Dendritic cell treated with granulocyte-macrophage colony-stimulating factor and Interleukin-4, amounts not matched to agents 40 ng/mL and 50 ng/mL, for 4 days (primary cell): ENCODE measurements at regions not wholly inside any gene's neighbourhood (a gene's known extent, or its start where the extent isn't known, plus 50 kb on each side); places are given as distances from the start of the nearest gene placed in this dataset.

Source experiments
- H3K27ac Mint-ChIP-seq: one replicate; pipeline ENCODE4 v1.8.0; 2022; ENCODE audit warnings: mild to moderate bottlenecking, mixed read lengths
- H3K27me3 Mint-ChIP-seq: one replicate; pipeline ENCODE4 v1.8.0; 2022; ENCODE audit warnings: mild to moderate bottlenecking, mixed read lengths
- H3K36me3 Mint-ChIP-seq: one replicate; pipeline ENCODE4 v1.8.0; 2022; ENCODE audit warnings: low read depth, mixed read lengths
- H3K4me1 Mint-ChIP-seq: one replicate; pipeline ENCODE4 v1.8.0; 2022; ENCODE audit warnings: low read depth, mixed read lengths
- H3K4me3 Mint-ChIP-seq: one replicate; pipeline ENCODE4 v1.8.0; 2022; ENCODE audit warnings: mild to moderate bottlenecking, moderate library complexity, mixed read lengths
- H3K9me3 Mint-ChIP-seq: one replicate; pipeline ENCODE4 v1.8.0; 2022; ENCODE audit warnings: mixed read lengths
- intact Hi-C: fragments of 100-400 bp; cut with micrococcal nuclease; formaldehyde crosslinking; loops from one replicate; pipeline ENCODE4 v1.15.0; 2022

- peaks cover 28% of the 10 kb centered on the region for H3K27me3 Mint-ChIP-seq
- no peak overlapping the region for H3K27ac Mint-ChIP-seq
- no peaks in the 10 kb centered on the region for H3K36me3 Mint-ChIP-seq
- no peaks in the 10 kb centered on the region for H3K4me1 Mint-ChIP-seq
- H3K4me3 Mint-ChIP-seq, result no peak overlapping the region
- H3K9me3 Mint-ChIP-seq, result no peaks in the 10 kb centered on the region
- intact Hi-C loops, result no loop called here
Measured at GRCh38 chr13:111537843-111538499, 217.5 kb downstream of the TEX29 start.

DNA sequence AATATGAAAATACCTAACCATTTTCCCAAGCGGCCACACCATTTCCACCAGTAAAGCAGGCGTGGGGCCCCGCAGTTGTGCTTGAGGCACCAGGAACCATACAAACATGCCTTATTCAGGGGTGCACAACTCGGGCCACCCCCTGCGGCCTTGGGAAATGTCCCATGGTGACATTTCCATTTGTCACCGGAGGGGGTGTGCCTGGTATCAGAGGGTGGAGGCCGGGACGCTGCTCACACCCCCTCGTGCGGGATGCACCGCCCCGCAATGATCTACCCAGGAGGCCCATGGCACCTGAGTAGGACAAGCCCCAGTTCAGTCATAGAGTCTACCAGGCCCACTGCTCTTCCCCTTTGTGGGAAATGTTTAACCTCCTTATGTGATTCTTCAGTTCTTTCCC lies 218.8 kb downstream of the TEX29 start:
- Mint-ChIP-seq H3K27me3 (peaks cover 19% of the 10 kb centered on the region), H3K4me3 (no peak overlapping the region), H3K27ac (no peak overlapping the region), H3K36me3 (no peaks in the 10 kb centered on the region), H3K9me3 (no peaks in the 10 kb centered on the region), H3K4me1 (no peaks in the 10 kb centered on the region)
- intact Hi-C loops, result no loop called here

- Mint-ChIP-seq H3K4me3 (no peak overlapping the region), H3K36me3 (no peaks in the 10 kb centered on the region), H3K27me3 (peaks cover 15% of the 10 kb centered on the region), H3K9me3 (no peaks in the 10 kb centered on the region), H3K4me1 (no peaks in the 10 kb centered on the region), H3K27ac (no peak overlapping the region)
- intact Hi-C loops, result no loop called here
Measured at GRCh38 chr13:111539791-111540446, 219.5 kb downstream of the TEX29 start.

DNA sequence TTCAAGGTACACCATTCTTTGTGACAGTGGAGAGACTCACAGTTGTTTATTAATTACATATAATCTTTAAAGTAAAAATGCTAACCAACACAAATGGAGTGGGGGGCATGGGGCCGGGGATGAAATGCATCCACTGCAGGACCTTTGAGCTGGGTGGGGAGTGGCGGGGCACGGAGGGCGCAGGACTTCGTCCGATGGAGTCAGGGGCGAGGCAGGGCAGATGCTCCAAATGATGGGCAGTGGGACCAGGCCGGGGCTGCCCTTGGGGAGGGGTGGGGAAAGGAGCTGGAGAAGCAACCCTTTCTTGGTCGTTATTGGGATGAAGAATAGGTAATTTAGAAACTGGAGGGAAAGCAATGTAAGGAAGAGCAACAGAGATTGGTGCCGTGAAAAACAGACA lies 220.0 kb downstream of the TEX29 start:
- Mint-ChIP-seq H3K27me3 (peaks cover 9% of the 10 kb centered on the region), H3K36me3 (no peaks in the 10 kb centered on the region), H3K4me1 (no peaks in the 10 kb centered on the region), H3K4me3 (no peak overlapping the region), H3K27ac (no peak overlapping the region), H3K9me3 (peaks cover under 1% of the 10 kb centered on the region)
- intact Hi-C loops, result no loop called here

DNA sequence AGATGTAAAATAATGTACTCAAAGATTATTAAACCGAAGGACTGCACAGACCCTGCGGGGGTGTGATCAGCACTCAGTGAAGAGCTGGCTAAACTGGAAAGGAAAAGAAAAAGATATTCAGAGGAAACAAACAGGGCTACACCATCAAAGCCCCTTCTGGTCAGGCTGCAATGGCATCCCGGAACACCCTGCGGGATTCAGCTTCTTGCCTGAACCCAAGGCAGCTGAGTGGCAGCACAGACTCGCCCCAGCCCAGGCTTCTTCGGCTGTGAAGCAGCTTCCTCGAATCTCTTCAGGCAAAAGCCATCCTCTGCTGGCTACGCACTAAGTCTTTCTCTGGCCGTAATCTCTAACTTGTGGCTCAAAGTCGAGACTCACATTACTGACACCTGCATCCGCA lies 220.9 kb downstream of the TEX29 start:
- peaks cover 10% of the 10 kb centered on the region for H3K9me3 Mint-ChIP-seq
- H3K27me3 Mint-ChIP-seq, result peaks cover 5% of the 10 kb centered on the region
- intact Hi-C loops, result no loop called here

DNA sequence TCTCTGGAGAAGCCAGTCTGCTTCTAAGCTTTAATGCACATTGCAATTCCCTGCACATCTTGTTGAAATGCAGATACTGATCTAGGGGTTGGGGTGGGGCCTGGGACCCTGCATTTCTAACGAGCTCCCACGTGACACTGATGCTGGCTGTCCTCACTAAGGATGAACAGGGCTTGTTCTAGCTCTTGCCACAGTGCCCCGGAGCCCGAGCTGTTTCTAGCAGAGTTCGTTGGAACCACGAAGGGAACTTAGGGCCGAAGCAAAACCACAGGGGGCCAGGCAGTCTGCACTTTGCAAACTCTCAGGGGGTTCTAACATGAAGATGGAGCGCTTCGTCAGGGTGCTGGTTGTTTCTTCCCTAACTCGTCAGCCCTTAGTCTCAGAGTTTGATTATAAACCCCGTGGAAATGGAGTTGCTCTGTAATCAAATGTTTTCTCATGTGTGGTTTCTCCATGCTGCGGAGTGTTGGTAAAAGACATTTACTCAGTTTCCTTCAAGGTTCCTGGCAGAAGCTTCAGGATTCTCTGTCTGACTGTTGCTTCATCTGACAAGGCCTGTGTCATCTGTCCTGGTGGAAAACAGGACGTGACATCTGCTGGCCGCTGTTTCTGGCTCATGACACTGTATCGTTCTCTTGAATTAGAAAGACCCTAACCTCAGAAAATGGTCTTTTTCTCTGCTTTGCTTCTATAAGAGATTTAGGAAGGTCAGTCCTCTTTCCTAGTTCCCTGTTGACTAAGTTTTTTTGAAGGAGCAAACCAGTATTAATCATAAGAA lies 221.5 kb downstream of the TEX29 start:
- peaks cover 12% of the 10 kb centered on the region for H3K9me3 Mint-ChIP-seq
- intact Hi-C loops, result no loop called here
- no peak overlapping the region for H3K27ac Mint-ChIP-seq
- no peaks in the 10 kb centered on the region for H3K36me3 Mint-ChIP-seq
- no peak overlapping the region for H3K4me3 Mint-ChIP-seq
- no peaks in the 10 kb centered on the region for H3K4me1 Mint-ChIP-seq
- H3K27me3 Mint-ChIP-seq, result peaks cover 1% of the 10 kb centered on the region

More for the DNA sequence above, 220.9 kb downstream of the TEX29 start:
- Mint-ChIP-seq H3K4me3 (no peak overlapping the region), H3K36me3 (no peaks in the 10 kb centered on the region), H3K4me1 (no peaks in the 10 kb centered on the region), H3K27ac (no peak overlapping the region)

- no peak overlapping the region for H3K4me3 Mint-ChIP-seq
- no peaks in the 10 kb centered on the region for H3K36me3 Mint-ChIP-seq
- no peak overlapping the region for H3K27ac Mint-ChIP-seq
- peaks cover 12% of the 10 kb centered on the region for H3K9me3 Mint-ChIP-seq
- H3K4me1 Mint-ChIP-seq, result no peaks in the 10 kb centered on the region
- H3K27me3 Mint-ChIP-seq, result no peaks in the 10 kb centered on the region
- intact Hi-C loops, result no loop called here
Measured at GRCh38 chr13:111542530-111543341, 222.3 kb downstream of the TEX29 start.

DNA sequence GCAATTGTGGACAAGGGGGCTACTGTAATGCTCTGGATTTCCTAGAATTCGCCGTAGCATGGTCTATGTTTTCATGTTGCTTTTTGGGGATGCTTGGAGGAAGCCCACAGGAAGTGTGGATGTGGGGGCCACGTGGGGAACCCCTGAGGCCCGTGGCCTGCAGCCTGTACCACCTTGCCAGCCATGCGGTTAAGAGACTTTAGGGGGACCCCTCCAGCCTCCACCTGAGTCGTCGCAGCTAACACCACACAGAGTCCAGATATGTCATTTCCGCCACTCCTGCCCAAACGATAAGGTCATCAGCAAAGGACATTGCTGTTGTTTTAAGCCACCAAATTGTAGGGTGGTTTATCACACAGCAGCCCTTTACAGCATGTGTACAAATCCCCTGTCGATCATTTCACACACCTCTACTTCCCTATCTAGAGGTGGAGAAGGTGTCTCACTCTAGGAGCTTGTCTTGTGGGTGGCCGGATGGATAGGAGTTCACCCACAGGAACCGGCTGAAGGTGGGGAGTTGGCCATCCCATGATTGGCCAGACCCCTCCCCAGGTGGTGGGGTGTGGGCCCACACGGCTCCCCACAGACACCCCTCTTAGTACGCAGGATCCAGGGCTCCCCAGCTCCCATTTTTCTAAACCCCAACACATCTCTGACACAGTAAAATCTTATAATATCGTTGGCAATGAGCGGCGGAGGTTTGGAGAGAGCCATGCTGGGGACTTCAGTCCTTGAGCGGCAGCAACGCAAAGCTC lies 226.7 kb downstream of the TEX29 start:
- no peak overlapping the region for H3K27ac Mint-ChIP-seq
- no peaks in the 10 kb centered on the region for H3K36me3 Mint-ChIP-seq
- H3K4me3 Mint-ChIP-seq, result no peak overlapping the region
- no peaks in the 10 kb centered on the region for H3K27me3 Mint-ChIP-seq
- no peaks in the 10 kb centered on the region for H3K4me1 Mint-ChIP-seq
- peaks cover 12% of the 10 kb centered on the region for H3K9me3 Mint-ChIP-seq
- intact Hi-C loops, result no loop called here

DNA sequence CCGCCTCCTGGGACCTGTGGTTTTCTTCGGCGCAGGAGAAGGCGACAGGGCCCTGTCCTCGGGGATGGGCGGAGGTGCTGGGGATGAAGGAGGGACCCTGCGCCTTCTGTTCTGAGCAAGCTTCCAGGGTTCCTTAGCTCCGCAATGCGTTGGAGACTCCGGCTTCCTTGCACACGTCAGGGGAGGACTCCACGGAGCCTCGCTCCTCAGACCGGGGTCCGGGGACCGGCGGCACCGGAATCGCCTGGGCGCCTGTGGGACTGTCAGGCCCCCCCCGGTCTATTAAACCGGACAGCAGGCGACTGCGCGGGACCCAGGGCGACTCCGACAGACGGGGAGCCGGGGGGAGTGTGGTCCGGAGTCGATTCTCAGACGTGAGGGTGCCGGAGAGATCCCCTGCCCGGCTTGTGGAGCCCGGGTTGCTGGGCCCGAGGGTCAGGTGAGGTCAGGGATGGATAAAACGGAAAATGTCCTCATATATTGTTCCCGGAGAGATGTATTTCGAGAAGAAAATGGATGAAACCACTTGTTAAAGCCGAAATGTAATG lies 227.4 kb downstream of the TEX29 start:
- Mint-ChIP-seq H3K4me3 (no peak overlapping the region), H3K27me3 (no peaks in the 10 kb centered on the region), H3K36me3 (no peaks in the 10 kb centered on the region), H3K4me1 (no peaks in the 10 kb centered on the region), H3K27ac (no peak overlapping the region), H3K9me3 (peaks cover 12% of the 10 kb centered on the region)
- intact Hi-C loops, result no loop called here

DNA sequence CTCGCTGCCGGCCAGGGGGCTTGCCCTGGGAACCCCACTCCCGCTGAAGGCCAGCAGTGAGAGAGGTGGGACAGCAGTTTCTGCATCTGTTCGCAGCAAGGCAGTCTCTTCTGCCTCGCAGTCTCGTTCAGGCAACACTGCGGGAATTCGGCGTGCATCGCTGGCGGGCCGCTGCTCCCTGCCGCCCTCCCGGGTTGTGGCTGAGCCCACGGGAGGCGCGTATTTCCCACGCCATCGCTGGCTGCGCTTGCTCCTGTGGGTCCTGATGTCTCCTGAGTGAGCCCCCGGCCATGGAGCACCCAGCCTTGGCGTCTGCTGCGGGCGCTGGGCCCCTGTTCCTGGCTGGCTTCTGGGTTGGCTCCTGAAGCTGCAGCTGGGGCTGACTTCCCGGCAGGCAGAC lies 227.9 kb downstream of the TEX29 start:
- no peaks in the 10 kb centered on the region for H3K4me1 Mint-ChIP-seq
- H3K9me3 Mint-ChIP-seq, result peaks cover 12% of the 10 kb centered on the region

DNA sequence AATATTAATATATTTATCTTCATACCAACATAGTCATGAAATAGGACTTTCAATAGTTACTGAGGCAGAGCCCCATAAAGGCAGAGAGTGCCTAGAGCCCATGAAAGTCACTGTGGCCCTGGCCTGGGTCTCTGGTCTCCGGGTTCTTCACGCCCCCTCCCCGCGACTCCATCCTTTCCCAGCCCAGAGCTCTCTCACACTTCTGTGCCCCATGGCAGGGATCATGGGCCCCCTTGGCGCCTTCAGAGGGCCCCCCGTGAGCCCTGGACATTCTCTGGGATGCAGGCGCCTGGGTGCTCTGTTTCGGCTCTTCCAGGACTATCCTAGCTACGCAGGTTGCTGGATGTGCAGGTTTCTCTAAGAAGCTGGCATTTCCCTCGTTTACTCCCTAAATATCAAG lies 228.4 kb downstream of the TEX29 start:
- H3K4me1 Mint-ChIP-seq, result no peaks in the 10 kb centered on the region
- intact Hi-C loops, result no loop called here
- H3K4me3 Mint-ChIP-seq, result no peak overlapping the region
- peaks cover 12% of the 10 kb centered on the region for H3K9me3 Mint-ChIP-seq
- H3K27ac Mint-ChIP-seq, result no peak overlapping the region
- H3K36me3 Mint-ChIP-seq, result no peaks in the 10 kb centered on the region
- H3K27me3 Mint-ChIP-seq, result no peaks in the 10 kb centered on the region

More for the DNA sequence above, 227.9 kb downstream of the TEX29 start:
- no peak overlapping the region for H3K4me3 Mint-ChIP-seq
- no peaks in the 10 kb centered on the region for H3K36me3 Mint-ChIP-seq
- no peak overlapping the region for H3K27ac Mint-ChIP-seq
- no peaks in the 10 kb centered on the region for H3K27me3 Mint-ChIP-seq
- intact Hi-C loops, result no loop called here

DNA sequence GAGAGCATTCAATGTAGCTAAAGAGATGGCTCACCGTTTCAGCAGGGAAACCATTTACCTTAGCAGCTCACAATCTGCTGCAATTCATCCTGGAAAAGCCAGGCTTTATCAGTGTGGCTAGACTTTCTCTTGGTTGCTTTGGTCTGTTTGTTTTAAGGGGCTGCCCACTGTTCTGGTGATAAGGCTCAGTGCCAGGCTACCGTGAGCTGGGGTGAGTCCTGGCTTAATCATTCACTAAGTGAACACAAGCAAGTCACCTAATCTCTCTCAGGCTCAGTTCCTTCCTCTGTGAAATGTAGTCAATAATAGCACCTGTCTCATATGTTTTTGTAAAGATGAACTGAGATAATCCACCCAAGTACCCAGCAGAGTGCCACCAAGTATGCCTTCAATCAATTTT lies 229.0 kb downstream of the TEX29 start:
- Mint-ChIP-seq H3K27ac (no peak overlapping the region), H3K9me3 (peaks cover 12% of the 10 kb centered on the region), H3K36me3 (no peaks in the 10 kb centered on the region), H3K4me1 (no peaks in the 10 kb centered on the region), H3K4me3 (no peak overlapping the region), H3K27me3 (no peaks in the 10 kb centered on the region)
- intact Hi-C loops, result no loop called here

GRCh38 chr13:111550062-111550461 lies 229.6 kb downstream of the TEX29 start:
- no peak overlapping the region for H3K4me3 Mint-ChIP-seq
- intact Hi-C loops, result no loop called here
- no peak overlapping the region for H3K27ac Mint-ChIP-seq
- no peaks in the 10 kb centered on the region for H3K27me3 Mint-ChIP-seq
- peaks cover 12% of the 10 kb centered on the region for H3K9me3 Mint-ChIP-seq
- no peaks in the 10 kb centered on the region for H3K36me3 Mint-ChIP-seq
- H3K4me1 Mint-ChIP-seq, result no peaks in the 10 kb centered on the region
